ENCODE measurements at regions not wholly inside any gene's neighbourhood (a gene's known extent, or its start where the extent isn't known, plus 50 kb on each side); places are given as distances from the start of the nearest gene placed in this dataset.

- no peak for DNase-seq
These were observed 583.6 kb upstream of the CDH5 start for GRCh38 chr16:65782611-65783600.

GRCh38 chr16:65781855-65782254 lies 584.6 kb upstream of the CDH5 start:
- DNase-seq: no peak

GRCh38 chr16:65781363-65781762 lies 585.1 kb upstream of the CDH5 start:
- no peak for DNase-seq

- no peak for DNase-seq
These were observed 587.3 kb upstream of the CDH5 start for GRCh38 chr16:65779201-65779600.

- DNase-seq: no peak
These were observed 589.8 kb upstream of the CDH5 start for GRCh38 chr16:65776639-65777183.

- no peak for DNase-seq
These were observed 590.7 kb upstream of the CDH5 start for GRCh38 chr16:65775829-65776228.

GRCh38 chr16:65774350-65774749 lies 592.1 kb upstream of the CDH5 start:
- DNase-seq: no peak

GRCh38 chr16:65773301-65773874 lies 593.1 kb upstream of the CDH5 start:
- DNase-seq: no peak

- DNase-seq: no peak
These were observed 594.3 kb upstream of the CDH5 start for GRCh38 chr16:65772134-65772732.

- DNase-seq: no peak
These were observed 594.8 kb upstream of the CDH5 start for GRCh38 chr16:65771707-65772106.

GRCh38 chr16:65770752-65771151 lies 595.7 kb upstream of the CDH5 start:
- DNase-seq: no peak

- DNase-seq: no peak
These were observed 596.6 kb upstream of the CDH5 start for GRCh38 chr16:65769776-65770438.

- DNase-seq: no peak
These were observed 597.4 kb upstream of the CDH5 start for GRCh38 chr16:65769055-65769465.

GRCh38 chr16:65767125-65767524 lies 599.4 kb upstream of the CDH5 start:
- DNase-seq: no peak

GRCh38 chr16:65763640-65764305 lies 602.7 kb upstream of the CDH5 start:
- DNase-seq: no peak

- DNase-seq: no peak
These were observed 605.6 kb upstream of the CDH5 start for GRCh38 chr16:65760874-65761273.

GRCh38 chr16:65758620-65759019 lies 607.9 kb upstream of the CDH5 start:
- DNase-seq: no peak

GRCh38 chr16:65757064-65757463 lies 609.4 kb upstream of the CDH5 start:
- no peak for DNase-seq

- no peak for DNase-seq
These were observed 610.3 kb upstream of the CDH5 start for GRCh38 chr16:65756163-65756562.

- no peak for DNase-seq
These were observed 611.4 kb upstream of the CDH5 start for GRCh38 chr16:65754820-65755691.

GRCh38 chr16:65752522-65752844 lies 614.0 kb upstream of the CDH5 start:
- DNase-seq: no peak
